IMR-90 (cell line): ENCODE measurements at regions not wholly inside any gene's neighbourhood (a gene's known extent, or its start where the extent isn't known, plus 50 kb on each side); places are given as distances from the start of the nearest gene placed in this dataset.

Experiments
- ATAC-seq: fragments of 200-7000 bp; cut with Tn5 transposase; 2 replicates; pipeline ENCODE4 v1.9.1; 2020; ENCODE audit warnings: low read depth, mild to moderate bottlenecking, moderate library complexity
- BruUV-seq: library from RNA; stranded (reverse); fragments of 400-500 nt; replicated peaks from 2 replicates; lab custom pipeline; 2021; lab: Mats Ljungman, UMichigan
- CTCF ChIA-PET: fragments of 300-600 bp; formaldehyde crosslinking; extraction: SDS; loops from one replicate; lab custom pipeline; 2021; ENCODE audit warnings: antibody characterized with exemption; lab: Yijun Ruan, JAX
- POLR2A ChIA-PET: fragments of 300-600 bp; sonication (Branson Sonifier 250); formaldehyde crosslinking; loops from one replicate; lab custom pipeline; 2022; ENCODE audit warnings: antibody characterized with exemption; ENCODE audit not compliant: unreplicated experiment; lab: Charles Lee
- DNase-seq: peaks from one replicate; pipeline ENCODE4 v3.0.0; 2013
- H2AFZ ChIP-seq: replicated peaks from 2 replicates; pipeline ENCODE3; 2013; ENCODE audit warnings: low read length, mild to moderate bottlenecking; ENCODE audit not compliant: poor library complexity
- H2AK5ac ChIP-seq: 2 replicates; pipeline ENCODE4 v1.6.1; 2013; ENCODE audit warnings: low read depth, low read length, inconsistent platforms
- H2AK9ac ChIP-seq: replicated peaks from 2 replicates; pipeline ENCODE3; 2013; ENCODE audit warnings: mild to moderate bottlenecking, low read depth, low read length, moderate library complexity; ENCODE audit not compliant: poor library complexity
- H2BK120ac ChIP-seq: 2 replicates; pipeline ENCODE4 v1.6.1; 2013; ENCODE audit warnings: low read depth, low read length, inconsistent platforms
- H2BK15ac ChIP-seq: 3 replicates; pipeline ENCODE4 v1.6.1; 2013; ENCODE audit warnings: low read depth, low read length, inconsistent platforms
- H2BK20ac ChIP-seq: 2 replicates; pipeline ENCODE4 v1.6.1; 2013; ENCODE audit warnings: low read depth, mild to moderate bottlenecking, inconsistent platforms, low read length, moderate library complexity
- H2BK5ac ChIP-seq: 2 replicates; pipeline ENCODE4 v1.6.1; 2013; ENCODE audit warnings: mild to moderate bottlenecking, low read depth, low read length, inconsistent platforms; ENCODE audit not compliant: poor library complexity, severe bottlenecking
- H3K14ac ChIP-seq: replicated peaks from 2 replicates; pipeline ENCODE4 v1.6.1; 2013; ENCODE audit warnings: low read depth, low read length, inconsistent platforms
- H3K18ac ChIP-seq: 2 replicates; pipeline ENCODE4 v1.6.1; 2013; ENCODE audit warnings: low read depth, low read length, control low read depth
- H3K23ac ChIP-seq: 2 replicates; pipeline ENCODE4 v1.6.1; 2013; ENCODE audit warnings: low read depth, low read length, inconsistent platforms
- H3K27ac ChIP-seq: 2 replicates; pipeline ENCODE4 v1.5.1; 2013; ENCODE audit warnings: mild to moderate bottlenecking, control low read depth, low read length; ENCODE audit not compliant: insufficient read depth
- H3K27me3 ChIP-seq: 2 replicates; pipeline ENCODE4 v1.6.1; 2013; ENCODE audit warnings: low read length; ENCODE audit not compliant: control insufficient read depth, insufficient read depth
- H3K36me3 ChIP-seq: 2 replicates; pipeline ENCODE4 v1.6.1; 2013; ENCODE audit warnings: low read length, mixed read lengths; ENCODE audit not compliant: control insufficient read depth, insufficient read depth
- H3K4ac ChIP-seq: 2 replicates; pipeline ENCODE4 v1.6.1; 2013; ENCODE audit warnings: low read depth, low read length, inconsistent platforms
- H3K4me1 ChIP-seq: 2 replicates; pipeline ENCODE4 v1.6.1; 2013; ENCODE audit warnings: low read length, mixed read lengths; ENCODE audit not compliant: control insufficient read depth, insufficient read depth
- H3K4me2 ChIP-seq: 2 replicates; pipeline ENCODE4 v1.6.1; 2013; ENCODE audit warnings: low read depth, mild to moderate bottlenecking, control low read depth, low read length, moderate library complexity
- H3K4me3 ChIP-seq: 2 replicates; pipeline ENCODE4 v1.5.1; 2013; ENCODE audit warnings: low read depth, mild to moderate bottlenecking, control low read depth, low read length, moderate library complexity; ENCODE audit not compliant: insufficient read depth
- H3K56ac ChIP-seq: 2 replicates; pipeline ENCODE4 v1.6.1; 2013; ENCODE audit warnings: low read length, inconsistent platforms; ENCODE audit not compliant: insufficient read depth; ENCODE audit errors: extremely low read depth
- H3K79me1 ChIP-seq, 2 experiments: 2 replicates each; pipeline ENCODE4 v1.6.1; 2013; ENCODE audit warnings: low read length in 2 of 2, inconsistent platforms in 1 of 2, low read depth in 1 of 2
- H3K9ac ChIP-seq: 2 replicates; pipeline ENCODE4 v1.6.1; 2013; ENCODE audit warnings: low read depth, low read length, control low read depth
- H3K9me1 ChIP-seq: 2 replicates; pipeline ENCODE4 v1.6.1; 2013; ENCODE audit warnings: low read length, inconsistent platforms; ENCODE audit not compliant: insufficient read depth
- H3K9me3 ChIP-seq: 2 replicates; pipeline ENCODE4 v1.6.1; 2013; ENCODE audit warnings: low read length; ENCODE audit not compliant: control insufficient read depth, insufficient read depth
- H4K20me1 ChIP-seq: 2 replicates; pipeline ENCODE4 v1.6.1; 2013; ENCODE audit warnings: low read length, inconsistent platforms; ENCODE audit not compliant: insufficient read depth
- H4K5ac ChIP-seq: 2 replicates; pipeline ENCODE4 v1.6.1; 2013; ENCODE audit warnings: mild to moderate bottlenecking, low read depth, low read length, control low read depth
- H4K8ac ChIP-seq, 2 experiments: 2 replicates each; pipeline ENCODE4 v1.6.1; 2013; ENCODE audit warnings: low read depth in 2 of 2, low read length in 2 of 2, control low read depth in 1 of 2, inconsistent platforms in 1 of 2
- H4K91ac ChIP-seq: 2 replicates; pipeline ENCODE4 v1.6.1; 2013; ENCODE audit warnings: low read depth, low read length, inconsistent platforms; ENCODE audit not compliant: insufficient read depth
- MAFK ChIP-seq: IDR thresholded peaks from 2 replicates; pipeline ENCODE4 v1.6.1; 2012; ENCODE audit warnings: low read depth, low read length, improper control_type of control experiment
- RCOR1 ChIP-seq: IDR thresholded peaks from 2 replicates; pipeline ENCODE4 v1.6.1; 2012; ENCODE audit warnings: mild to moderate bottlenecking, low read length, improper control_type of control experiment; ENCODE audit not compliant: insufficient replicate concordance
- SMC3 ChIP-seq: fragments of 150-350 bp; IDR thresholded peaks from 2 replicates; pipeline ENCODE4 v1.6.1; 2016; ENCODE audit warnings: low read depth, mild to moderate bottlenecking, antibody characterized with exemption, low read length, moderate library complexity
- WGBS, 2 experiments: methylation state at CpG; one replicate each; pipeline versions ENCODE4 v1.1.5 to v1.1.7; 2013; ENCODE audit warnings: missing lambda C conversion rate in 2 of 2; ENCODE audit not compliant: insufficient read length in 1 of 2; ENCODE audit errors: extremely low coverage in 2 of 2; 5-methylcytosine and 5-hydroxymethylcytosine counted together
- dilution Hi-C: fragments of 300-500 bp; cut with HindIII; formaldehyde crosslinking; loops from one replicate; pipeline ENCODE4 v1.14.3; 2018; ENCODE audit warnings: low sequenced_read_pairs; ENCODE audit not compliant: unreplicated experiment
- in situ Hi-C: fragments of 300-500 bp; cut with MboI; formaldehyde crosslinking; loops from 3 replicates; pipeline ENCODE4 v1.14.3; 2019; ENCODE audit warnings: low sequenced_read_pairs, inconsistent platforms, mixed read lengths
- intact Hi-C: fragments of 100-400 bp; cut with micrococcal nuclease; formaldehyde crosslinking; loops from 2 replicates; pipeline ENCODE4 v1.10.0; 2022

- POLR2A ChIA-PET: no interaction called here
- CTCF ChIA-PET: no interaction called here
- TF ChIP-seq SMC3 (no peak), MAFK (no peak), RCOR1 (no peak)
- H2AK9ac ChIP-seq: no peak overlapping the region
- H4K20me1 ChIP-seq: no peaks in the 10 kb centered on the region
- in situ Hi-C loops (no loop called here), intact Hi-C loops (no loop called here), dilution Hi-C loops (no loop called here)
- no peak overlapping the region for H2AFZ ChIP-seq
- no peaks in the 10 kb centered on the region for H3K27me3 ChIP-seq
- H2BK5ac ChIP-seq: no peak overlapping the region
- DNase-seq (no peak), ATAC-seq (no peak)
- no peaks in the 10 kb centered on the region for H3K4me1 ChIP-seq
- no TSS peak for BruUV-seq
- H3K79me1 ChIP-seq: no peaks in the 10 kb centered on the region
- no peak overlapping the region for H3K56ac ChIP-seq
- WGBS, 2 experiments: 59% methylated on average over 3 of the region's 8 CpGs; no CpG with 5 or more reads in 1 of the 2 experiments
- no peaks in the 10 kb centered on the region for H3K36me3 ChIP-seq
- no peak overlapping the region for H3K4me2 ChIP-seq
- H2BK120ac ChIP-seq: no peak overlapping the region
- H3K4me3 ChIP-seq: no peak overlapping the region
- peaks cover 22% of the 10 kb centered on the region for H3K9me3 ChIP-seq
- no peak overlapping the region for H3K18ac ChIP-seq
- no peak overlapping the region for H3K4ac ChIP-seq
- H3K14ac ChIP-seq: no peak overlapping the region
- H2AK5ac ChIP-seq: no peak overlapping the region
- no peak overlapping the region for H2BK15ac ChIP-seq
- H3K9me1 ChIP-seq: no peaks in the 10 kb centered on the region
- no peak overlapping the region for H4K5ac ChIP-seq
- H4K8ac ChIP-seq: no peak overlapping the region
- no peak overlapping the region for H3K27ac ChIP-seq
- no peak overlapping the region for H2BK20ac ChIP-seq
- no peak overlapping the region for H4K91ac ChIP-seq
- no peak overlapping the region for H3K9ac ChIP-seq
- H3K23ac ChIP-seq: no peak overlapping the region
Observed at GRCh38 chr17:74006371-74006770, 197.1 kb upstream of the RPL38 start.
